ENCODE measurements at regions not wholly inside any gene's neighbourhood (a gene's known extent, or its start where the extent isn't known, plus 50 kb on each side); places are given as distances from the start of the nearest gene placed in this dataset.

DNA sequence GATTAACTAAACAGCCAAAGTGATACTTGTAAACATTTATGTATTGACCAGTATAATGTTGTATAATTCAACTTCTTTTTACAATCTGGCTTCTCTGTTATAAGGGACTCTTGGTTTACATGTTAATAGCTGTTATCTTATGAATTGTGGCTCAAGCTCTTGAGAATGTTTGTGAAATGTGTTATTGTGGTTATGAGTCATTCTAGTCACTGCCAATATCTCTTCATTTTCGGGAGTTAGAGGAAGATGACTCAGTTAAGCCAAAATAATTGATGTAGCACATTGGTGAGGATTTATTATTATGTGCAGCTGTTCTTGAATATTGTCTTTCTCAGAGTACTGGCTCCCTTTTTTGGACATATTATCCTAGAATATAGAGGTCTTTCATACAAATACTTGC lies 655.2 kb upstream of the RIOK2 start:
- no peak overlapping the region for H3K27ac ChIP-seq
- TF ChIP-seq, protein P1, sequence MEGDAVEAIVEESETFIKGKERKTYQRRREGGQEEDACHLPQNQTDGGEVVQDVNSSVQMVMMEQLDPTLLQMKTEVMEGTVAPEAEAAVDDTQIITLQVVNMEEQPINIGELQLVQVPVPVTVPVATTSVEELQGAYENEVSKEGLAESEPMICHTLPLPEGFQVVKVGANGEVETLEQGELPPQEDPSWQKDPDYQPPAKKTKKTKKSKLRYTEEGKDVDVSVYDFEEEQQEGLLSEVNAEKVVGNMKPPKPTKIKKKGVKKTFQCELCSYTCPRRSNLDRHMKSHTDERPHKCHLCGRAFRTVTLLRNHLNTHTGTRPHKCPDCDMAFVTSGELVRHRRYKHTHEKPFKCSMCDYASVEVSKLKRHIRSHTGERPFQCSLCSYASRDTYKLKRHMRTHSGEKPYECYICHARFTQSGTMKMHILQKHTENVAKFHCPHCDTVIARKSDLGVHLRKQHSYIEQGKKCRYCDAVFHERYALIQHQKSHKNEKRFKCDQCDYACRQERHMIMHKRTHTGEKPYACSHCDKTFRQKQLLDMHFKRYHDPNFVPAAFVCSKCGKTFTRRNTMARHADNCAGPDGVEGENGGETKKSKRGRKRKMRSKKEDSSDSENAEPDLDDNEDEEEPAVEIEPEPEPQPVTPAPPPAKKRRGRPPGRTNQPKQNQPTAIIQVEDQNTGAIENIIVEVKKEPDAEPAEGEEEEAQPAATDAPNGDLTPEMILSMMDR (conservative IDR thresholded peaks at IDR 0.05; ENCODE audit: low read depth, low read length): no peak
- H3K36me3 ChIP-seq (ENCODE audit: insufficient read depth): no peaks in the 10 kb centered on the region
- H3K4me2 ChIP-seq: 0 out of 2 replicates have a peak overlapping the region, but pooled peaks have one; percentile 1
- H3K4me3 ChIP-seq (IDR thresholded peaks at IDR 0.05; ENCODE audit: insufficient read depth, low read depth, low read length): no peak overlapping the region
- no peak overlapping the region for H3K9ac ChIP-seq
- no peaks in the 10 kb centered on the region for H4K20me1 ChIP-seq (ENCODE audit: insufficient read depth)
- no peaks in the 10 kb centered on the region for H3K27me3 ChIP-seq (ENCODE audit: insufficient read depth, low read depth)
- H2AFZ ChIP-seq (ENCODE audit: low read depth): no peak overlapping the region
- peaks cover 30% of the 10 kb centered on the region for H3K4me1 ChIP-seq (ENCODE audit: low read depth, poor library complexity, severe bottlenecking)
- no peaks in the 10 kb centered on the region for H3K79me2 ChIP-seq (ENCODE audit: insufficient read depth, low read depth)

DNA sequence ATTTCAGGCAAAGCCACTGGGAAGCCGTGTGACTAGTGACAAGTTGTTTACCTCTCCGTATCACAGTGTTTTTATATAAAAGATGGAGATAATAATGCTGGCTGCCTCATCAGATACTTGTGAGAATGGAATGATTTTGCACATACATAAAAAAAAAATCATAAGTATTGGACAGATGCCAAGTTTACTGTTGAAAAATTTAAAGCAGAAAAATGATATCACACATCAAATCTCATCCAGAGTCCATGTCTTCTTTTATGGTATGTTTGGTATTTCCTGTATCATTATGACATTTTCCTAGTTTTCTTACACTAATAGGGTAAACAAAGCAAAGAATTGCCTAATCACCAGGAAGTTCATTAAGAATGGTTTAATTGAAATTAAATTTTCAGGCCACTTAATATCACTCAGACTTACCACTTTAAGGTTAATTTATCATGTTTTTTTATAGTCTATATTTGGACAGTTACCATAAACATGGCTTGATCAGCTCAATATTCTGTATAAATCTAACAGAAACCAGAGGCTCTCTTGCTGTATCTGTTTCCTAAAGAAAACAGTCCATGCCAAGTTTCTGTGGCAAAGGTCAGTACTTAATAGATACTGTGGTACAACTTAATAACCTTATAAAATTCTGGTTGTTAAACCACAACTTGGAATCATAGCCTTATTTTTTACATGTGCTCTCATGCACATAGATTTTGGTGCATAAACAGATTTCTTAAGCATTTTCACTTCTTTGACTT lies 656.5 kb upstream of the RIOK2 start:
- Histone ChIP-seq H3K4me1 (ENCODE audit: low read depth, poor library complexity, severe bottlenecking) (peaks cover 30% of the 10 kb centered on the region), H3K9ac (no peak overlapping the region), H3K36me3 (ENCODE audit: insufficient read depth) (no peaks in the 10 kb centered on the region), H3K4me3 (IDR thresholded peaks at IDR 0.05; ENCODE audit: insufficient read depth, low read depth, low read length) (no peak overlapping the region), H4K20me1 (ENCODE audit: insufficient read depth) (no peaks in the 10 kb centered on the region), H3K79me2 (ENCODE audit: insufficient read depth, low read depth) (no peaks in the 10 kb centered on the region), H3K27me3 (ENCODE audit: insufficient read depth, low read depth) (no peaks in the 10 kb centered on the region), H3K4me2 (0 out of 2 replicates have a peak overlapping the region, but pooled peaks have one; percentile 6), H3K27ac (no peak overlapping the region), H2AFZ (ENCODE audit: low read depth) (no peak overlapping the region)
- TF ChIP-seq, protein P1 (conservative IDR thresholded peaks at IDR 0.05; ENCODE audit: low read depth, low read length): no peak

- no peaks in the 10 kb centered on the region for H3K27me3 ChIP-seq (ENCODE audit: insufficient read depth, low read depth)
- no peak overlapping the region for H3K4me3 ChIP-seq (IDR thresholded peaks at IDR 0.05; ENCODE audit: insufficient read depth, low read depth, low read length)
- H3K36me3 ChIP-seq (ENCODE audit: insufficient read depth): no peaks in the 10 kb centered on the region
- TF ChIP-seq, protein P1 (conservative IDR thresholded peaks at IDR 0.05; ENCODE audit: low read depth, low read length): no peak
- peaks cover 30% of the 10 kb centered on the region for H3K4me1 ChIP-seq (ENCODE audit: low read depth, poor library complexity, severe bottlenecking)
- no peak overlapping the region for H3K4me2 ChIP-seq
- no peaks in the 10 kb centered on the region for H3K79me2 ChIP-seq (ENCODE audit: insufficient read depth, low read depth)
- H2AFZ ChIP-seq (ENCODE audit: low read depth): no peak overlapping the region
- no peaks in the 10 kb centered on the region for H4K20me1 ChIP-seq (ENCODE audit: insufficient read depth)
- H3K27ac ChIP-seq: no peak overlapping the region
- no peak overlapping the region for H3K9ac ChIP-seq
Measured at GRCh38 chr5:97840643-97841042, 657.6 kb upstream of the RIOK2 start.

- Histone ChIP-seq H3K4me2 (no peak overlapping the region), H3K4me3 (IDR thresholded peaks at IDR 0.05; ENCODE audit: insufficient read depth, low read depth, low read length) (no peak overlapping the region), H3K27ac (no peak overlapping the region), H3K27me3 (ENCODE audit: insufficient read depth, low read depth) (no peaks in the 10 kb centered on the region), H3K4me1 (ENCODE audit: low read depth, poor library complexity, severe bottlenecking) (peaks cover 28% of the 10 kb centered on the region), H3K9ac (no peak overlapping the region), H2AFZ (ENCODE audit: low read depth) (no peak overlapping the region), H3K79me2 (ENCODE audit: insufficient read depth, low read depth) (no peaks in the 10 kb centered on the region), H4K20me1 (ENCODE audit: insufficient read depth) (no peaks in the 10 kb centered on the region), H3K36me3 (ENCODE audit: insufficient read depth) (no peaks in the 10 kb centered on the region)
- TF ChIP-seq, protein P1 (conservative IDR thresholded peaks at IDR 0.05; ENCODE audit: low read depth, low read length): no peak
Measured at GRCh38 chr5:97842687-97843086, 659.6 kb upstream of the RIOK2 start.

Measured in KMS-11 (cell line).